Spleen (tissue), 11 donors: ENCODE measurements at regions not wholly inside any gene's neighbourhood (a gene's known extent, or its start where the extent isn't known, plus 50 kb on each side); places are given as distances from the start of the nearest gene placed in this dataset.
A peak's percentile ranks its signal among the peaks of the same experiment; 100 is the strongest.
"Not testable (repeated sequence)": the region's sequence is repeated elsewhere in the genome, so short reads cannot be mapped to it uniquely, and the experiment has no call there.

Experiments
- DNase-seq: peaks from one replicate; pipeline ENCODE4 v3.0.0-alpha.2; 2020
- H3K27ac ChIP-seq, 8 donors: fragments of 200-600 bp; sonication (generic) in 7 of 8; 1 replicate in 4 of 8; 2 replicates in 4 of 8; pipeline versions ENCODE4 v1.5.0 to v1.8.0; 2016 to 2021; ENCODE audit warnings: inconsistent platforms in 4 of 8, mild to moderate bottlenecking in 4 of 8, moderate library complexity in 1 of 8
- H3K27me3 ChIP-seq, 7 donors: fragments of 200-600 bp; sonication (generic) in 6 of 7; replicated peaks in 1 of 7; 1 replicate in 4 of 7; 2 replicates in 3 of 7; pipeline versions ENCODE4 v1.5.0 to v1.8.0; 2016 to 2021; ENCODE audit warnings: inconsistent platforms in 3 of 7, mild to moderate bottlenecking in 1 of 7
- H3K36me3 ChIP-seq, 6 donors: fragments of 200-600 bp; sonication (generic) in 5 of 6; 1 replicate in 4 of 6; 2 replicates in 2 of 6; pipeline versions ENCODE4 v1.5.0 to v1.8.0; 2016 to 2021; ENCODE audit warnings: inconsistent platforms in 2 of 6
- H3K4me1 ChIP-seq, 6 donors: fragments of 200-600 bp; sonication (generic) in 5 of 6; 1 replicate in 3 of 6; 2 replicates in 3 of 6; pipeline versions ENCODE4 v1.5.0 to v1.8.0; 2016 to 2021; ENCODE audit warnings: inconsistent platforms in 3 of 6
- H3K4me3 ChIP-seq, 8 donors: fragments of 200-600 bp; sonication (generic) in 7 of 8; 1 replicate in 4 of 8; 2 replicates in 4 of 8; pipeline versions ENCODE4 v1.5.0 to v1.8.0; 2016 to 2021; ENCODE audit warnings: inconsistent platforms in 4 of 8, mild to moderate bottlenecking in 4 of 8, moderate library complexity in 2 of 8
- H3K9me3 ChIP-seq, 8 donors: fragments of 200-600 bp; sonication (generic) in 7 of 8; 1 replicate in 4 of 8; 2 replicates in 4 of 8; pipeline versions ENCODE4 v1.5.0 to v1.8.0; 2016 to 2021; ENCODE audit warnings: inconsistent platforms in 4 of 8
- POLR2A ChIP-seq, 3 donors: fragments of 450-650 bp; IDR thresholded peaks; one replicate each; pipeline ENCODE4 v1.5.1; 2017; ENCODE audit warnings: antibody characterized with exemption in 3 of 3, mild to moderate bottlenecking in 1 of 3
- POLR2AphosphoS5 ChIP-seq, 3 donors: sonication (generic); formaldehyde crosslinking; IDR thresholded peaks; one replicate each; pipeline ENCODE4 v1.5.1; 2017; ENCODE audit warnings: antibody characterized with exemption in 3 of 3
- WGBS, 5 donors: extraction: QIAGEN DNeasy Blood & Tissue Kit in 3 of 5; methylation state at CpG; one replicate each; pipeline versions ENCODE4 v1.1.5 to v1.1.7; 2013 to 2018; 5-methylcytosine and 5-hydroxymethylcytosine counted together
- intact Hi-C: fragments of 100-400 bp; cut with DNase I; formaldehyde crosslinking; loops from one replicate; pipeline ENCODE4 v1.15.0; 2023; ENCODE audit warnings: low total_unique reads
- TF ChIP-seq, protein P1 (sequence below), 11 experiments: fragments of 200-600 bp in 7 of 11; fragments of 450-650 bp in 4 of 11; sonication (generic) in 4 of 11; IDR thresholded peaks in 8 of 11; conservative IDR thresholded peaks in 3 of 11; 1 replicate in 7 of 11; 2 replicates in 4 of 11; pipeline versions ENCODE4 v1.4.0 to v1.8.0; 2016 to 2021; ENCODE audit warnings: antibody characterized with exemption in 11 of 11, inconsistent platforms in 4 of 11, mild to moderate bottlenecking in 1 of 11
- donor health status: healthy with polysubstance abuse.
- donor health status: DM: no; HTN: no; CAD: no; lungs with moderate emphysema.
- donor health status: DM: no; HTN: no; CAD: no.
- donor health status: Bipolar disorder and iron deficiency.
- donor health status: healthy.
- donor health status: DM: no; HTN: no; CAD: no.
- donor health status: DM: yes; HTN: yes; CAD: no.

- H3K27me3 ChIP-seq = peaks cover 0 to 4% (median 0%) of the 10 kb centered on the region in 7 donors
- no peak for DNase-seq
- H3K36me3 ChIP-seq = no peaks in the 10 kb centered on the region
- H3K9me3 ChIP-seq = no peaks in the 10 kb centered on the region
- no peaks in the 10 kb centered on the region for H3K4me1 ChIP-seq
- intact Hi-C loops = no loop called here
- no peak overlapping the region for H3K4me3 ChIP-seq
- no peak overlapping the region for H3K27ac ChIP-seq
- no peak for TF ChIP-seq POLR2AphosphoS5 (IDR thresholded peaks at IDR 0.05)
- TF ChIP-seq, protein P1, sequence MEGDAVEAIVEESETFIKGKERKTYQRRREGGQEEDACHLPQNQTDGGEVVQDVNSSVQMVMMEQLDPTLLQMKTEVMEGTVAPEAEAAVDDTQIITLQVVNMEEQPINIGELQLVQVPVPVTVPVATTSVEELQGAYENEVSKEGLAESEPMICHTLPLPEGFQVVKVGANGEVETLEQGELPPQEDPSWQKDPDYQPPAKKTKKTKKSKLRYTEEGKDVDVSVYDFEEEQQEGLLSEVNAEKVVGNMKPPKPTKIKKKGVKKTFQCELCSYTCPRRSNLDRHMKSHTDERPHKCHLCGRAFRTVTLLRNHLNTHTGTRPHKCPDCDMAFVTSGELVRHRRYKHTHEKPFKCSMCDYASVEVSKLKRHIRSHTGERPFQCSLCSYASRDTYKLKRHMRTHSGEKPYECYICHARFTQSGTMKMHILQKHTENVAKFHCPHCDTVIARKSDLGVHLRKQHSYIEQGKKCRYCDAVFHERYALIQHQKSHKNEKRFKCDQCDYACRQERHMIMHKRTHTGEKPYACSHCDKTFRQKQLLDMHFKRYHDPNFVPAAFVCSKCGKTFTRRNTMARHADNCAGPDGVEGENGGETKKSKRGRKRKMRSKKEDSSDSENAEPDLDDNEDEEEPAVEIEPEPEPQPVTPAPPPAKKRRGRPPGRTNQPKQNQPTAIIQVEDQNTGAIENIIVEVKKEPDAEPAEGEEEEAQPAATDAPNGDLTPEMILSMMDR (IDR thresholded peaks at IDR 0.05 in 8 of 11, conservative IDR thresholded peaks at IDR 0.05 in 3 of 11) = no peak
- TF ChIP-seq POLR2A (IDR thresholded peaks at IDR 0.05) = no peak
- WGBS, 5 donors = 85 to 94% (median 90%) methylated on average over 6 of the region's 6 CpGs
Observed at GRCh38 chr14:81619816-81620215, 86.2 kb upstream of the SEL1L start.

- H3K4me3 ChIP-seq, H3K27ac ChIP-seq, H3K4me1 ChIP-seq, H3K27me3 ChIP-seq, DNase-seq, intact Hi-C loops, H3K36me3 ChIP-seq, H3K9me3 ChIP-seq: not testable (repeated sequence)
- WGBS, 5 donors = 92 to 97% (median 95%) methylated on average over 20 to 55 of the region's 55 CpGs
Observed at GRCh38 chr14:81623771-81624396, 90.2 kb upstream of the SEL1L start.

DNA sequence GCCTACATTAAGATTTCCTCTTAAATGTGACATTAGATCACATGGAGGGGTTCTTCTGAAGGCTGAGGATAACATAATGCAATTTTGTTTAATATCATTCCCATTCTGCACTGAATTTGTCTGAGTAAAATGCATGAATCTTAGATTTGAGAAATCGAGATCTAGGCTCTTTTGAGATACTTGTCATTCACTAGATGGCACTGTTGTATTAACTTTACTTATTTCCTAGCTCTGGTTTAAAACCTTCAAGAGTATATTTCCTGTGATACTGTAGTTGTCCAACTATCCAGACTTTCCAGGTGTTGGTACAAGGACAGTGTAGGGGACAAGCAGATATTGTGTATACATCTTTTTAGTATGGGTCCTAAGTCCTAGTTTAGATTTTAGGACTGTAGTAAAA is 91.7 kb upstream of the SEL1L start:
- H3K27me3 ChIP-seq = peaks cover 0 to 4% (median 0%) of the 10 kb centered on the region in 7 donors
- H3K4me3 ChIP-seq = no peak overlapping the region
- no peaks in the 10 kb centered on the region for H3K9me3 ChIP-seq
- no peak for DNase-seq
- TF ChIP-seq, protein P1 (IDR thresholded peaks at IDR 0.05 in 8 of 11, conservative IDR thresholded peaks at IDR 0.05 in 3 of 11) = peak in 8 of 11 experiments; percentile 20 to 40 (median 35)
- TF ChIP-seq POLR2AphosphoS5 (IDR thresholded peaks at IDR 0.05) = no peak
- no peaks in the 10 kb centered on the region for H3K4me1 ChIP-seq
- 0 to 7% (median 3%) methylated on average over 1 of the region's 1 CpG for WGBS, 5 donors
- intact Hi-C loops = no loop called here
- no peaks in the 10 kb centered on the region for H3K36me3 ChIP-seq
- H3K27ac ChIP-seq = no peak overlapping the region

DNA sequence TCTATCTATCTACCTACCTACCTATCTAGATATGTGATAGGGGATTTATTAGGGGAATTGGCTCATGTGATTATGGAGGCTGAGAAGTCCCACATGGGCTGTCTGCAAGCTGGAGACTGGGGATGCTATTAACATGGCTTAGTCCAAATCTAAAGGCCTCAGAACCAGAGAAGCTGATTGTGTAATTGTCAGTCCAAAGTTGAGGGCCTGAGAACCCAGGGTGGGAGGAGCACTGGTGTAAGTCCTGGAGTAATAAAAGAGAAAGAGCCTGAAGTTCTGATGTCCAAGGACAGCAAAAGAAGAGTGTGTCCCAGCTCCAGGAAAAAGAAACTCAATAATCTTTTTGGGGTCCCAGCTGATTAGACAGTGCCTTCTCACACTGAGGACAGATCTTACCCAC is 98.5 kb upstream of the SEL1L start:
- no peak for TF ChIP-seq POLR2A (IDR thresholded peaks at IDR 0.05)
- TF ChIP-seq, protein P1 (IDR thresholded peaks at IDR 0.05 in 8 of 11, conservative IDR thresholded peaks at IDR 0.05 in 3 of 11) = no peak
- no peak for TF ChIP-seq POLR2AphosphoS5 (IDR thresholded peaks at IDR 0.05)
- no peaks in the 10 kb centered on the region for H3K27me3 ChIP-seq
- H3K9me3 ChIP-seq = no peaks in the 10 kb centered on the region
- H3K4me3 ChIP-seq = no peak overlapping the region
- DNase-seq = no peak
- intact Hi-C loops = no loop called here
- H3K36me3 ChIP-seq = no peaks in the 10 kb centered on the region
- no peak overlapping the region for H3K27ac ChIP-seq
- no peaks in the 10 kb centered on the region for H3K4me1 ChIP-seq

- intact Hi-C loops = no loop called here
- no peaks in the 10 kb centered on the region for H3K27me3 ChIP-seq
- H3K9me3 ChIP-seq = no peaks in the 10 kb centered on the region
- no peaks in the 10 kb centered on the region for H3K36me3 ChIP-seq
- TF ChIP-seq, protein P1 (IDR thresholded peaks at IDR 0.05 in 8 of 11, conservative IDR thresholded peaks at IDR 0.05 in 3 of 11) = no peak
- TF ChIP-seq POLR2AphosphoS5 (IDR thresholded peaks at IDR 0.05) (no peak), POLR2A (IDR thresholded peaks at IDR 0.05) (no peak)
- no peak overlapping the region for H3K27ac ChIP-seq
- H3K4me3 ChIP-seq = no peak overlapping the region
- no peak for DNase-seq
- no peaks in the 10 kb centered on the region for H3K4me1 ChIP-seq
Observed at GRCh38 chr14:81633496-81633895, 99.8 kb upstream of the SEL1L start.
